Endothelial cell of umbilical vein (primary cell): ENCODE measurements at regions not wholly inside any gene's neighbourhood (a gene's known extent, or its start where the extent isn't known, plus 50 kb on each side); places are given as distances from the start of the nearest gene placed in this dataset.
A peak's percentile ranks its signal among the peaks of the same experiment; 100 is the strongest.

Experiments used
- BruUV-seq: library from RNA; stranded (reverse); fragments of 400-500 nt; replicated peaks from 2 replicates; lab custom pipeline; 2021; lab: Mats Ljungman, UMichigan
- CTCF ChIA-PET: fragments of 300-600, 350-600 bp; sonication (Branson Sonifier 250); formaldehyde crosslinking; loops from one replicate; lab custom pipeline; 2021; ENCODE audit warnings: antibody characterized with exemption, inconsistent platforms; lab: Charles Lee
- POLR2A ChIA-PET: fragments of 300-600, 350-600 bp; sonication (Branson Sonifier 250); formaldehyde crosslinking; loops from one replicate; lab custom pipeline; 2021; ENCODE audit warnings: antibody characterized with exemption, inconsistent platforms; lab: Charles Lee
- DNase-seq: peaks from one replicate; pipeline ENCODE4 v3.0.0-alpha.2; 2011; ENCODE audit warnings: low read depth, low spot score
- FAIRE-seq: peaks from 2 replicates; lab custom pipeline; 2011; peaks lifted over from hg19 to GRCh38; lab: Jason Lieb, UNC
- H2AFZ ChIP-seq: 2 replicates; pipeline ENCODE4 v1.6.0; 2012; ENCODE audit warnings: low read depth, low read length, control low read depth, inconsistent platforms
- H3K27ac ChIP-seq: 2 replicates; pipeline ENCODE4 v1.5.1; 2011; ENCODE audit warnings: low read depth, mild to moderate bottlenecking, control low read depth, low read length, moderate library complexity; ENCODE audit not compliant: insufficient read depth
- H3K27me3 ChIP-seq, 2 experiments: 2 replicates each; pipeline versions ENCODE4 v1.6.0 to v1.6.1; 2011; ENCODE audit warnings: low read length in 2 of 2, mixed read lengths in 1 of 2; ENCODE audit not compliant: control insufficient read depth in 2 of 2, insufficient read depth in 2 of 2
- H3K36me3 ChIP-seq, 2 experiments: 2 replicates in 1 of 2; 3 replicates in 1 of 2; pipeline ENCODE4 v1.5.1; 2011; ENCODE audit warnings: low read length in 2 of 2, mild to moderate bottlenecking in 1 of 2, moderate library complexity in 1 of 2; ENCODE audit not compliant: control insufficient read depth in 2 of 2, insufficient read depth in 2 of 2; ENCODE audit errors: extremely low read depth in 1 of 2
- H3K4me1 ChIP-seq: 3 replicates; pipeline ENCODE4 v1.5.1; 2011; ENCODE audit warnings: mild to moderate bottlenecking, low read length; ENCODE audit not compliant: control insufficient read depth, insufficient read depth; ENCODE audit errors: extremely low read depth
- H3K4me2 ChIP-seq: 2 replicates; pipeline ENCODE4 v1.6.1; 2011; ENCODE audit warnings: low read length, control low read depth, mixed read lengths; ENCODE audit not compliant: insufficient read depth
- H3K4me3 ChIP-seq, 3 experiments: fragments of 200-600 bp in 1 of 3; sonication (generic), shearing (Covaris generic) in 1 of 3; replicated peaks in 1 of 3; 2 replicates each; pipeline ENCODE4 v1.5.1; 2011 to 2016; ENCODE audit warnings: control low read depth in 3 of 3, low read length in 3 of 3, mild to moderate bottlenecking in 2 of 3, inconsistent platforms in 1 of 3, low read depth in 1 of 3, moderate library complexity in 1 of 3; ENCODE audit not compliant: insufficient read depth in 1 of 3
- H3K79me2 ChIP-seq: 2 replicates; pipeline ENCODE4 v1.6.0; 2012; ENCODE audit warnings: low read length, inconsistent platforms; ENCODE audit not compliant: control insufficient read depth, insufficient read depth
- H3K9ac ChIP-seq: replicated peaks from 2 replicates; pipeline ENCODE3; 2011; ENCODE audit warnings: low read length, control low read depth; ENCODE audit not compliant: insufficient read depth; ENCODE audit errors: extremely low read depth
- H3K9me1 ChIP-seq: replicated peaks from 3 replicates; pipeline ENCODE4 v1.6.0; 2011; ENCODE audit warnings: mild to moderate bottlenecking, low read length; ENCODE audit not compliant: control insufficient read depth, insufficient read depth; ENCODE audit errors: extremely low read depth
- H3K9me3 ChIP-seq: replicated peaks from 2 replicates; pipeline ENCODE4 v1.5.1; 2012; ENCODE audit warnings: low read length, inconsistent platforms; ENCODE audit not compliant: control insufficient read depth, insufficient read depth
- H4K20me1 ChIP-seq: replicated peaks from 2 replicates; pipeline ENCODE3; 2011; ENCODE audit warnings: mild to moderate bottlenecking, low read length; ENCODE audit not compliant: control insufficient read depth, insufficient read depth; ENCODE audit errors: extremely low read depth
- CTCF ChIP-seq, 2 donors: IDR thresholded peaks; 1 replicate in 1 of 2; 2 replicates in 1 of 2; pipeline ENCODE4 v1.5.1; 2011; ENCODE audit warnings: low read length in 2 of 2, mild to moderate bottlenecking in 2 of 2, moderate library complexity in 2 of 2, control low read depth in 1 of 2, inconsistent platforms in 1 of 2, low read depth in 1 of 2; ENCODE audit not compliant: insufficient read depth in 1 of 2; ENCODE audit errors: extremely low read depth in 1 of 2
- FOS ChIP-seq: IDR thresholded peaks from 2 replicates; pipeline ENCODE4 v1.6.1; 2011; ENCODE audit warnings: mild to moderate bottlenecking, low read length, moderate library complexity, borderline replicate concordance; ENCODE audit not compliant: insufficient read depth
- JUN ChIP-seq: IDR thresholded peaks from 2 replicates; pipeline ENCODE4 v1.6.1; 2011; ENCODE audit warnings: borderline replicate concordance, low read depth; ENCODE audit not compliant: insufficient read length, insufficient read depth
- MYC ChIP-seq: IDR thresholded peaks from one replicate; pipeline ENCODE4 v1.6.1; 2011; ENCODE audit warnings: mild to moderate bottlenecking, low read depth, low read length
- POLR2A ChIP-seq: IDR thresholded peaks from 2 replicates; pipeline ENCODE4 v1.6.1; 2012; ENCODE audit warnings: low read depth, mild to moderate bottlenecking, control low read depth, low read length
- POLR2AphosphoS5 ChIP-seq: IDR thresholded peaks from 2 replicates; pipeline ENCODE4 v1.6.1; 2012; ENCODE audit warnings: low read depth, mild to moderate bottlenecking, control low read depth, low read length, moderate library complexity; ENCODE audit not compliant: insufficient read depth
- dilution Hi-C: fragments of 300-500 bp; cut with MboI; formaldehyde crosslinking; loops from one replicate; pipeline ENCODE4 v1.15.0; 2019; ENCODE audit warnings: low sequenced_read_pairs; ENCODE audit not compliant: extremely low pct_ligation_motif_present
- intact Hi-C: fragments of 100-400 bp; cut with micrococcal nuclease; formaldehyde crosslinking; loops from one replicate; pipeline ENCODE4 v1.10.0; 2022

GRCh38 chr1:244214009-244214967, 163.2 kb downstream of the ZBTB18 start:
- Histone ChIP-seq H3K36me3 (no peaks in the 10 kb centered on the region), H2AFZ (peak overlapping the region; percentile 23), H3K9me3 (no peaks in the 10 kb centered on the region), H3K9ac (peak overlapping the region; percentile 59), H3K4me1 (peaks cover 16% of the 10 kb centered on the region), H3K27ac (peak overlapping the region; percentile 84), H4K20me1 (no peaks in the 10 kb centered on the region), H3K9me1 (no peaks in the 10 kb centered on the region), H3K27me3 (no peaks in the 10 kb centered on the region), H3K79me2 (no peaks in the 10 kb centered on the region), H3K4me2 (peak overlapping the region; percentile 43), H3K4me3 (no peak overlapping the region)
- FAIRE-seq (peak; percentile 100), DNase-seq (peak; percentile 98)
- intact Hi-C loops (loop anchor here (1.0 to 2.0 kb wide), 6 partner anchors 34 to 363 kb away; partner anchors contain the start of gene AKT3), dilution Hi-C loops (no loop called here)
- BruUV-seq: TSS peak; percentile 87
- ChIA-PET POLR2A (no interaction called here), CTCF (no interaction called here)
- TF ChIP-seq POLR2AphosphoS5: peak; percentile 71
- peak; percentile 95 for TF ChIP-seq FOS
- TF ChIP-seq MYC: no peak
- TF ChIP-seq POLR2A: peak; percentile 27
- TF ChIP-seq JUN: peak; percentile 94

GRCh38 chr1:244216836-244217235, 165.8 kb downstream of the ZBTB18 start:
- no peak overlapping the region for H3K4me3 ChIP-seq
- no peak overlapping the region for H3K27ac ChIP-seq
- no peaks in the 10 kb centered on the region for H3K27me3 ChIP-seq
- no peak for DNase-seq
- no peak overlapping the region for H3K4me2 ChIP-seq
- dilution Hi-C loops (no loop called here), intact Hi-C loops (no loop called here)
- TF ChIP-seq MYC (no peak), CTCF (IDR thresholded peaks at IDR 0.05; ENCODE audit: extremely low read depth in 1 of 2, insufficient read depth in 1 of 2, low read depth in 1 of 2, low read length in 2 of 2) (no peak), POLR2A (no peak), POLR2AphosphoS5 (no peak), JUN (no peak)
- no peak for FAIRE-seq
- no peak overlapping the region for H3K9ac ChIP-seq
- H2AFZ ChIP-seq: no peak overlapping the region
- no peaks in the 10 kb centered on the region for H3K9me3 ChIP-seq
- no peaks in the 10 kb centered on the region for H3K36me3 ChIP-seq
- H4K20me1 ChIP-seq: no peaks in the 10 kb centered on the region
- peaks cover 16% of the 10 kb centered on the region for H3K4me1 ChIP-seq
- H3K79me2 ChIP-seq: no peaks in the 10 kb centered on the region
- H3K9me1 ChIP-seq: no peaks in the 10 kb centered on the region
- no TSS peak for BruUV-seq
- CTCF ChIA-PET: no interaction called here
- POLR2A ChIA-PET: no interaction called here
